T-cell (primary cell): ENCODE measurements at regions not wholly inside any gene's neighbourhood (a gene's known extent, or its start where the extent isn't known, plus 50 kb on each side); places are given as distances from the start of the nearest gene placed in this dataset.
"Not testable (repeated sequence)": the region's sequence is repeated elsewhere in the genome, so short reads cannot be mapped to it uniquely, and the experiment has no call there.

Source experiments
- ATAC-seq, 4 experiments: fragments of 200-7000 bp in 3 of 4; fragments of 150-1000 bp in 1 of 4; cut with Tn5 transposase; replicated peaks in 1 of 4; 1 replicate in 3 of 4; 2 replicates in 1 of 4; pipeline ENCODE4 v1.10.0; 2021; ENCODE audit warnings: moderate library complexity in 3 of 4, mild to moderate bottlenecking in 2 of 4, moderate number of reproducible peaks in 1 of 4
- CTCF ChIA-PET, 2 donors: fragments of 300-600 bp; sonication (Branson Sonifier 250); formaldehyde crosslinking; loops; one replicate each; lab custom pipeline; 2022; ENCODE audit warnings: antibody characterized with exemption in 2 of 2; lab: Charles Lee
- POLR2A ChIA-PET, 2 donors: fragments of 300-600 bp; sonication (Branson Sonifier 250); formaldehyde crosslinking; loops; one replicate each; lab custom pipeline; 2022; ENCODE audit warnings: antibody characterized with exemption in 2 of 2; lab: Charles Lee
- DNase-seq, 35 experiments: peaks; one replicate each; pipeline versions ENCODE4 v3.0.0 to v3.0.0-alpha.2; 2013 to 2023
- H3K27ac ChIP-seq: one replicate; pipeline ENCODE4 v1.5.1; 2013; ENCODE audit warnings: low read length
- H3K27me3 ChIP-seq, 2 experiments: replicated peaks in 1 of 2; 1 replicate in 1 of 2; 2 replicates in 1 of 2; pipeline versions ENCODE4 v1.6.1 to v1.7.0; 2013; ENCODE audit warnings: low read length in 1 of 2, mixed read lengths in 1 of 2; ENCODE audit not compliant: control insufficient read depth in 2 of 2, insufficient read depth in 2 of 2; ENCODE audit errors: extremely low read depth in 1 of 2
- H3K36me3 ChIP-seq, 2 donors: 1 replicate in 1 of 2; 2 replicates in 1 of 2; pipeline versions ENCODE4 v1.6.1 to v1.7.0; 2013; ENCODE audit warnings: low read length in 1 of 2; ENCODE audit not compliant: control insufficient read depth in 2 of 2, insufficient read depth in 1 of 2; ENCODE audit errors: extremely low read depth in 1 of 2
- H3K4me1 ChIP-seq, 2 experiments: 1 replicate in 1 of 2; 2 replicates in 1 of 2; pipeline versions ENCODE4 v1.6.1 to v1.7.0; 2013; ENCODE audit warnings: low read length in 2 of 2, mixed read lengths in 1 of 2; ENCODE audit not compliant: insufficient read depth in 2 of 2, control insufficient read depth in 1 of 2; ENCODE audit errors: extremely low read depth in 1 of 2
- H3K4me3 ChIP-seq, 2 donors: 1 replicate in 1 of 2; 2 replicates in 1 of 2; pipeline versions ENCODE4 v1.5.1 to v1.7.0; 2013; ENCODE audit warnings: mild to moderate bottlenecking in 2 of 2, low read length in 1 of 2, moderate library complexity in 1 of 2; ENCODE audit not compliant: control insufficient read depth in 1 of 2; ENCODE audit errors: extremely low read depth in 1 of 2
- H3K9me3 ChIP-seq: 2 replicates; pipeline ENCODE4 v1.7.0; 2013
- H3K27ac Mint-ChIP-seq, 2 donors: one replicate each; pipeline ENCODE4 v1.8.0; 2020 to 2021; ENCODE audit warnings: mild to moderate bottlenecking in 2 of 2, mixed read lengths in 2 of 2
- H3K27me3 Mint-ChIP-seq, 2 donors: one replicate each; pipeline ENCODE4 v1.8.0; 2021 to 2022; ENCODE audit warnings: mixed read lengths in 2 of 2
- H3K36me3 Mint-ChIP-seq: one replicate; pipeline ENCODE4 v1.8.0; 2021; ENCODE audit warnings: mixed read lengths
- H3K4me1 Mint-ChIP-seq, 3 donors: one replicate each; pipeline ENCODE4 v1.8.0; 2020 to 2022; ENCODE audit warnings: mixed read lengths in 3 of 3, mild to moderate bottlenecking in 1 of 3
- H3K4me3 Mint-ChIP-seq, 3 donors: one replicate each; pipeline ENCODE4 v1.8.0; 2020 to 2022; ENCODE audit warnings: mild to moderate bottlenecking in 3 of 3, mixed read lengths in 3 of 3, moderate library complexity in 3 of 3
- H3K9me3 Mint-ChIP-seq, 3 donors: one replicate each; pipeline ENCODE4 v1.8.0; 2020 to 2022; ENCODE audit warnings: mixed read lengths in 3 of 3
- WGBS: methylation state at CpG from one replicate; pipeline ENCODE4 v1.1.5; 2013; ENCODE audit warnings: missing lambda C conversion rate; ENCODE audit not compliant: insufficient coverage; 5-methylcytosine and 5-hydroxymethylcytosine counted together

DNA sequence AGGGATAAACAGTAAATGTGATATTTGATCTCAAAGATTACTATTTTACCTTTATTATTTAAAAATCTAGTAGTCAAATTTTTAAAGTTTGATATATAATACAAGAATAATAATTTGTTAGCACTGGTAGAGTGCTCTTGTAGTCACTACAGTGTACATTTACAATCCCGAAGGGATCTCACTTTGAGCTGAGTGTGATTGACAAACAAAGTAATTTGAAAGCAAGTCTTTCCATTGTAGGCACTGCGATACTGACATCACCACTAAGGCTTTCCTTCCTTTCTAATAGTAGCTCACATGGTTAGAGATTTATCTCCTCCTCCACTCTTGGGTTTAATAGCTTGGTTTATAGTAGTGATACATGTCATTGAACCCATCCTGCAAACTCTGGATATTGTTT is 280.6 kb downstream of the PARM1 start:
- Mint-ChIP-seq H3K27me3 (peaks cover 0 to 2% of the 10 kb centered on the region in 2 donors), H3K9me3 (peaks cover 2 to 6% (median 5%) of the 10 kb centered on the region in 3 donors), H3K27ac (no peak overlapping the region), H3K36me3 (no peaks in the 10 kb centered on the region), H3K4me3 (no peak overlapping the region), H3K4me1 (no peaks in the 10 kb centered on the region)
- no peaks in the 10 kb centered on the region for H3K27me3 ChIP-seq
- DNase-seq: no peak
- H3K4me1 ChIP-seq: no peaks in the 10 kb centered on the region
- H3K36me3 ChIP-seq: no peaks in the 10 kb centered on the region
- no peak for ATAC-seq
- H3K9me3 ChIP-seq: no peaks in the 10 kb centered on the region
- 100% methylated on average over 1 of the region's 2 CpGs for WGBS
- H3K4me3 ChIP-seq: no peak overlapping the region
- ChIA-PET POLR2A (interaction anchor here in 1 of 2 donors (0.7 kb wide), 1 partner anchor 39 kb away, joined by 3 read pairs; no protein-coding TSS in a partner anchor), CTCF (no interaction called here)
- H3K27ac ChIP-seq: no peak overlapping the region

- ChIA-PET POLR2A (no interaction called here), CTCF (no interaction called here)
- Histone ChIP-seq H3K27ac (no peak overlapping the region), H3K27me3 (no peaks in the 10 kb centered on the region), H3K36me3 (no peaks in the 10 kb centered on the region), H3K4me3 (no peak overlapping the region), H3K4me1 (no peaks in the 10 kb centered on the region), H3K9me3 (no peaks in the 10 kb centered on the region)
- Mint-ChIP-seq H3K36me3 (no peaks in the 10 kb centered on the region), H3K4me3 (no peak overlapping the region), H3K9me3 (peaks cover 0 to 2% (median under 1%) of the 10 kb centered on the region in 3 donors), H3K27ac (no peak overlapping the region), H3K4me1 (no peaks in the 10 kb centered on the region), H3K27me3 (peaks cover 0 to 2% of the 10 kb centered on the region in 2 donors)
- no peak for ATAC-seq
- DNase-seq: no peak
- WGBS: no CpG with 5 or more reads among the region's 4 CpGs
These were observed 278.5 kb downstream of the PARM1 start for GRCh38 chr4:75211422-75211821.

- no peaks in the 10 kb centered on the region for H3K27me3 ChIP-seq
- CTCF ChIA-PET: no interaction called here
- H3K27ac ChIP-seq: no peak overlapping the region
- Mint-ChIP-seq H3K36me3 (no peaks in the 10 kb centered on the region), H3K4me1 (no peaks in the 10 kb centered on the region), H3K9me3 (peaks cover 0 to 6% (median 0%) of the 10 kb centered on the region in 3 donors), H3K4me3 (no peak overlapping the region), H3K27ac (no peak overlapping the region), H3K27me3 (peaks cover 2 to 3% of the 10 kb centered on the region in 2 donors)
- H3K36me3 ChIP-seq: no peaks in the 10 kb centered on the region
- ATAC-seq (no peak), DNase-seq (no peak)
- no peaks in the 10 kb centered on the region for H3K9me3 ChIP-seq
- POLR2A ChIA-PET: no interaction called here
- no peak overlapping the region for H3K4me3 ChIP-seq
- no peaks in the 10 kb centered on the region for H3K4me1 ChIP-seq
- 100% methylated on average over 1 of the region's 1 CpG for WGBS
These were observed 275.0 kb downstream of the PARM1 start for GRCh38 chr4:75207902-75208301.

- no peaks in the 10 kb centered on the region for H3K27me3 Mint-ChIP-seq
- Histone ChIP-seq H3K4me3 (no peak overlapping the region), H3K36me3 (no peaks in the 10 kb centered on the region), H3K27me3 (no peaks in the 10 kb centered on the region), H3K9me3 (no peaks in the 10 kb centered on the region), H3K27ac (no peak overlapping the region), H3K4me1 (no peaks in the 10 kb centered on the region)
- no peak for DNase-seq
- no peaks in the 10 kb centered on the region for H3K36me3 Mint-ChIP-seq
- no peaks in the 10 kb centered on the region for H3K4me1 Mint-ChIP-seq
- WGBS: 72% methylated on average over 6 of the region's 7 CpGs
- ChIA-PET CTCF (no interaction called here), POLR2A (no interaction called here)
- peaks cover 3 to 17% (median 15%) of the 10 kb centered on the region in 3 donors for H3K9me3 Mint-ChIP-seq
- ATAC-seq: no peak
- no peak overlapping the region for H3K27ac Mint-ChIP-seq
- H3K4me3 Mint-ChIP-seq: no peak overlapping the region
These were observed 262.2 kb downstream of the PARM1 start for GRCh38 chr4:75195111-75195510.

GRCh38 chr4:75194180-75194579 is 261.3 kb downstream of the PARM1 start:
- H3K9me3 ChIP-seq: no peaks in the 10 kb centered on the region
- no peak overlapping the region for H3K27ac ChIP-seq
- no peaks in the 10 kb centered on the region for H3K4me1 Mint-ChIP-seq
- ATAC-seq (no peak), DNase-seq (no peak)
- H3K27ac Mint-ChIP-seq: no peak overlapping the region
- no peaks in the 10 kb centered on the region for H3K4me1 ChIP-seq
- H3K4me3 Mint-ChIP-seq: no peak overlapping the region
- no peak overlapping the region for H3K4me3 ChIP-seq
- H3K9me3 Mint-ChIP-seq: peaks cover 0 to 17% (median 15%) of the 10 kb centered on the region in 3 donors
- ChIA-PET CTCF (no interaction called here), POLR2A (no interaction called here)
- no peaks in the 10 kb centered on the region for H3K27me3 Mint-ChIP-seq
- no peaks in the 10 kb centered on the region for H3K27me3 ChIP-seq
- no peaks in the 10 kb centered on the region for H3K36me3 Mint-ChIP-seq
- no peaks in the 10 kb centered on the region for H3K36me3 ChIP-seq
- 82% methylated on average over 5 of the region's 8 CpGs for WGBS

- DNase-seq, H3K4me3 ChIP-seq, H3K4me3 Mint-ChIP-seq, H3K9me3 Mint-ChIP-seq, POLR2A ChIA-PET, ATAC-seq, H3K9me3 ChIP-seq, H3K36me3 ChIP-seq, H3K4me1 ChIP-seq, H3K27ac Mint-ChIP-seq, H3K4me1 Mint-ChIP-seq, H3K27me3 Mint-ChIP-seq, CTCF ChIA-PET, H3K27me3 ChIP-seq, H3K36me3 Mint-ChIP-seq, H3K27ac ChIP-seq: not testable (repeated sequence)
- 75% methylated on average over 1 of the region's 2 CpGs for WGBS
These were observed 259.3 kb downstream of the PARM1 start for GRCh38 chr4:75192182-75192581.

DNA sequence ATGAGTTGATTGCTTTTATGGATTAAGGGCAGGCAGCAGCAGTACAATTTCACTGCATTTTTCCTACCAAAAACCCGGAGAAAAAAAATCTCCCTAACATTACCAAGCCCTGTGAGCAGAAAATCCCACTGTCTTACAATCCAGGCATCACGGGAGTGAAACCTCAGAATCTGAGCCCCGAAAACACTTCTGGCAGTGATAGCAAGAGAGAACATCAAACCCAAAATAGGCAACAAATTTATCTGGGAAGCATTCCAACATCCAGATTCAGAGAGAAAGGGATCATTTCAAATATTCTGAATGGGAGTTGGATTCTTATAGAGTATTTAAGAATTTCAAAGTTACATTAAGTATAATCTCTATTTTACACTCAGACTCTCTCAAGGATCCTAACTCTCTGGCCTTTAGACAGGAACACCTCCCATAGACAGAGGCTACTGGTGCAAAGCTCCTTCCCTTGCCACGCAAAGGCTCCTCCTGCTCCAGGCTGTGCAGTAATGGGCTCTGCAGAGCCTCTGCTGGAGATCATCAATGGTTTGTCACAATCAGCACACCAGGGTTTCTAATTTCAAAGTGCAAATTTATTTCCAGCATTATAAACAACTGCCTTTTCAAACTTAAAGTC is 256.9 kb downstream of the PARM1 start:
- CTCF ChIA-PET: no interaction called here
- 56% methylated on average over 1 of the region's 4 CpGs for WGBS

More for the DNA sequence above, 256.9 kb downstream of the PARM1 start:
- Histone ChIP-seq H3K27me3 (no peaks in the 10 kb centered on the region), H3K4me3 (no peak overlapping the region), H3K27ac (no peak overlapping the region), H3K9me3 (no peaks in the 10 kb centered on the region), H3K36me3 (no peaks in the 10 kb centered on the region), H3K4me1 (no peaks in the 10 kb centered on the region)
- DNase-seq: no peak
- Mint-ChIP-seq H3K4me1 (no peaks in the 10 kb centered on the region), H3K9me3 (peaks cover 0 to 6% (median 0%) of the 10 kb centered on the region in 3 donors), H3K27ac (no peak overlapping the region), H3K4me3 (no peak overlapping the region), H3K36me3 (no peaks in the 10 kb centered on the region), H3K27me3 (no peaks in the 10 kb centered on the region)
- POLR2A ChIA-PET: no interaction called here
- ATAC-seq: no peak
